ENCODE measurements at regions not wholly inside any gene's neighbourhood (a gene's known extent, or its start where the extent isn't known, plus 50 kb on each side); places are given as distances from the start of the nearest gene placed in this dataset.

GRCh38 chr4:31125061-31125460, 404.9 kb downstream of the PCDH7 start:
- Mint-ChIP-seq H3K27ac (no peak overlapping the region), H3K36me3 (ENCODE audit: low read depth) (no peaks in the 10 kb centered on the region), H3K4me3 (no peak overlapping the region)

GRCh38 chr4:31125496-31125895, 405.3 kb downstream of the PCDH7 start:
- no peaks in the 10 kb centered on the region for H3K27me3 Mint-ChIP-seq (ENCODE audit: low read depth)
- no peak for TF ChIP-seq CTCF (IDR thresholded peaks at IDR 0.05; ENCODE audit: unreplicated experiment in 3 of 3)
- H3K27ac Mint-ChIP-seq, result no peak overlapping the region
- H3K4me1 Mint-ChIP-seq, result peaks cover 5% of the 10 kb centered on the region
- H3K4me3 Mint-ChIP-seq, result no peak overlapping the region
- H3K36me3 Mint-ChIP-seq (ENCODE audit: low read depth), result no peaks in the 10 kb centered on the region
- no peaks in the 10 kb centered on the region for H3K9me3 Mint-ChIP-seq

More at GRCh38 chr4:31125061-31125460, 404.9 kb downstream of the PCDH7 start:
- peaks cover 5% of the 10 kb centered on the region for H3K4me1 Mint-ChIP-seq
- no peaks in the 10 kb centered on the region for H3K27me3 Mint-ChIP-seq (ENCODE audit: low read depth)
- no peak for TF ChIP-seq CTCF (IDR thresholded peaks at IDR 0.05; ENCODE audit: unreplicated experiment in 3 of 3)
- H3K9me3 Mint-ChIP-seq, result no peaks in the 10 kb centered on the region

- H3K9me3 Mint-ChIP-seq, result no peaks in the 10 kb centered on the region
- peaks cover 3% of the 10 kb centered on the region for H3K27me3 Mint-ChIP-seq (ENCODE audit: low read depth)
- H3K4me1 Mint-ChIP-seq, result peaks cover 5% of the 10 kb centered on the region
- H3K4me3 Mint-ChIP-seq, result no peak overlapping the region
- no peaks in the 10 kb centered on the region for H3K36me3 Mint-ChIP-seq (ENCODE audit: low read depth)
- no peak for TF ChIP-seq CTCF (IDR thresholded peaks at IDR 0.05; ENCODE audit: unreplicated experiment in 3 of 3)
- H3K27ac Mint-ChIP-seq, result no peak overlapping the region
Measured at GRCh38 chr4:31126881-31127398, 406.8 kb downstream of the PCDH7 start.

GRCh38 chr4:31130930-31131329, 410.8 kb downstream of the PCDH7 start:
- TF ChIP-seq CTCF (IDR thresholded peaks at IDR 0.05; ENCODE audit: unreplicated experiment in 3 of 3), result no peak
- Mint-ChIP-seq H3K27me3 (ENCODE audit: low read depth) (peaks cover 3% of the 10 kb centered on the region), H3K36me3 (ENCODE audit: low read depth) (no peaks in the 10 kb centered on the region), H3K9me3 (no peaks in the 10 kb centered on the region), H3K4me3 (no peak overlapping the region), H3K4me1 (no peaks in the 10 kb centered on the region), H3K27ac (no peak overlapping the region)

- TF ChIP-seq CTCF (IDR thresholded peaks at IDR 0.05; ENCODE audit: unreplicated experiment in 3 of 3), result no peak
- H3K27ac Mint-ChIP-seq, result no peak overlapping the region
- peaks cover 3% of the 10 kb centered on the region for H3K27me3 Mint-ChIP-seq (ENCODE audit: low read depth)
- H3K9me3 Mint-ChIP-seq, result no peaks in the 10 kb centered on the region
- no peaks in the 10 kb centered on the region for H3K36me3 Mint-ChIP-seq (ENCODE audit: low read depth)
- peaks cover 15% of the 10 kb centered on the region for H3K4me1 Mint-ChIP-seq
- no peak overlapping the region for H3K4me3 Mint-ChIP-seq
Measured at GRCh38 chr4:31134720-31135119, 414.6 kb downstream of the PCDH7 start.

GRCh38 chr4:31139767-31140166, 419.6 kb downstream of the PCDH7 start:
- Mint-ChIP-seq H3K9me3 (no peaks in the 10 kb centered on the region), H3K4me3 (no peak overlapping the region), H3K27me3 (ENCODE audit: low read depth) (no peaks in the 10 kb centered on the region), H3K27ac (no peak overlapping the region), H3K36me3 (ENCODE audit: low read depth) (peaks cover 20% of the 10 kb centered on the region), H3K4me1 (peaks cover 23% of the 10 kb centered on the region)
- TF ChIP-seq CTCF (IDR thresholded peaks at IDR 0.05; ENCODE audit: unreplicated experiment in 3 of 3), result no peak

Measured in nephron (organoid).